Liver (tissue), 3 donors: ENCODE measurements at regions not wholly inside any gene's neighbourhood (a gene's known extent, or its start where the extent isn't known, plus 50 kb on each side); places are given as distances from the start of the nearest gene placed in this dataset.

Experiments used
- CTCF ChIP-seq: fragments of 150-350 bp; IDR thresholded peaks from 2 replicates; pipeline ENCODE4 v1.5.1; 2017; ENCODE audit warnings: improper control_type of control experiment, low read depth, low read length; ENCODE audit not compliant: missing input control
- GABPA ChIP-seq, 2 donors: IDR thresholded peaks in 1 of 2; conservative IDR thresholded peaks in 1 of 2; 2 replicates each; pipeline ENCODE4 v1.6.1; 2016; ENCODE audit warnings: antibody characterized with exemption in 2 of 2, mild to moderate bottlenecking in 1 of 2, moderate library complexity in 1 of 2
- MAX ChIP-seq: IDR thresholded peaks from 2 replicates; pipeline ENCODE4 v1.6.1; 2016; ENCODE audit warnings: antibody characterized with exemption
- SP1 ChIP-seq: IDR thresholded peaks from 2 replicates; pipeline ENCODE4 v1.6.1; 2018; ENCODE audit warnings: antibody characterized with exemption, mild to moderate bottlenecking
- YY1 ChIP-seq: IDR thresholded peaks from 2 replicates; pipeline ENCODE4 v1.6.1; 2016; ENCODE audit warnings: antibody characterized with exemption, mild to moderate bottlenecking
- ZBTB33 ChIP-seq: IDR thresholded peaks from 2 replicates; pipeline ENCODE4 v1.6.1; 2016; ENCODE audit warnings: antibody characterized with exemption
- donor health status: healthy.
- donor health status: healthy.

DNA sequence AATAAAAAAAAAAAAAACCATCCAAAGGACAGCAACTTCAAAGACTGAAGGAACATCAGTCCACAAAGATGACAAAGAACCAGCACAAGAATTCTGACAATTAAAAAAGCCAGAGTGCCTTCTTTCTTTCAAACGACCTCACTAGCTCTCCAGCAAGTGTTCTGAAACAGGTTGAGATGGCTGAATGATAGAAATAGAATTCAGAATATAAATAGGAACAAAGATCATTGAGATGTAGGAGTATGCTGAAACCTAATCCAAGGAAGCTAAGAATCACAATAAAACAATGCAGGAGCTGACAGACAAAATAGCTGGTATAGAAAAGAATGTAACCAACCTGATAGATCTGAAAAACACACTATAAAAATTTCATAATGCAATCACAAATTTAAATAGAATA, 218.2 kb downstream of the GIPC2 start:
- TF ChIP-seq YY1 = no peak
- no peak for TF ChIP-seq CTCF
- TF ChIP-seq SP1 = no peak
- TF ChIP-seq ZBTB33 = no peak
- TF ChIP-seq GABPA (IDR thresholded peaks at IDR 0.05 in 1 of 2, conservative IDR thresholded peaks at IDR 0.05 in 1 of 2) = no peak
- TF ChIP-seq MAX = no peak
